MCF 10A (cell line): ENCODE measurements at regions not wholly inside any gene's neighbourhood (a gene's known extent, or its start where the extent isn't known, plus 50 kb on each side); places are given as distances from the start of the nearest gene placed in this dataset.

Source experiments
- BruUV-seq: library from RNA; stranded (reverse); fragments of 400-500 nt; replicated peaks from 2 replicates; lab custom pipeline; 2021; lab: Mats Ljungman, UMichigan
- CTCF ChIA-PET: fragments of 300-600 bp; sonication (Branson Sonifier 250); formaldehyde crosslinking; extraction: SDS; loops from one replicate; lab custom pipeline; 2021; ENCODE audit warnings: antibody characterized with exemption, inconsistent platforms; lab: Yijun Ruan, JAX
- POLR2A ChIA-PET: fragments of 300-600, 350-650 bp; sonication (Branson Sonifier 250); formaldehyde crosslinking; extraction: SDS; loops from one replicate; lab custom pipeline; 2020; ENCODE audit warnings: antibody characterized with exemption, inconsistent platforms; lab: Yijun Ruan, JAX
- DNase-seq: peaks from one replicate; pipeline ENCODE4 v3.0.0-alpha.2; 2018; ENCODE audit not compliant: unreplicated experiment
- H3K27ac Mint-ChIP-seq: one replicate; pipeline ENCODE4 v1.8.0; 2022; ENCODE audit warnings: mild to moderate bottlenecking, low read depth, mixed read lengths; ENCODE audit not compliant: unreplicated experiment
- H3K27me3 Mint-ChIP-seq: one replicate; pipeline ENCODE4 v1.8.0; 2022; ENCODE audit warnings: mixed read lengths; ENCODE audit not compliant: insufficient read depth, unreplicated experiment
- H3K36me3 Mint-ChIP-seq: one replicate; pipeline ENCODE4 v1.8.0; 2022; ENCODE audit warnings: mild to moderate bottlenecking, moderate library complexity, mixed read lengths; ENCODE audit not compliant: insufficient read depth, unreplicated experiment
- H3K4me1 Mint-ChIP-seq: one replicate; pipeline ENCODE4 v1.8.0; 2022; ENCODE audit warnings: mixed read lengths; ENCODE audit not compliant: insufficient read depth, unreplicated experiment
- H3K4me3 Mint-ChIP-seq: one replicate; pipeline ENCODE4 v1.8.0; 2022; ENCODE audit warnings: mild to moderate bottlenecking, moderate library complexity, mixed read lengths; ENCODE audit not compliant: unreplicated experiment
- H3K9me3 Mint-ChIP-seq: one replicate; pipeline ENCODE4 v1.8.0; 2022; ENCODE audit warnings: mixed read lengths; ENCODE audit not compliant: unreplicated experiment
- CTCF ChIP-seq: fragments of 200-600 bp; IDR thresholded peaks from one replicate; pipeline ENCODE4 v1.8.0; 2022; ENCODE audit warnings: antibody characterized with exemption, mild to moderate bottlenecking; ENCODE audit not compliant: unreplicated experiment
- intact Hi-C: fragments of 100-400 bp; cut with micrococcal nuclease; formaldehyde crosslinking; loops from 2 replicates; pipeline ENCODE4 v1.14.1; 2022

- H3K27me3 Mint-ChIP-seq: no peaks in the 10 kb centered on the region
- no peak for TF ChIP-seq CTCF
- H3K36me3 Mint-ChIP-seq: no peaks in the 10 kb centered on the region
- no peaks in the 10 kb centered on the region for H3K4me1 Mint-ChIP-seq
- POLR2A ChIA-PET: no interaction called here
- no peaks in the 10 kb centered on the region for H3K9me3 Mint-ChIP-seq
- CTCF ChIA-PET: interaction anchor here (0.6 kb wide), 2 partner anchors 70 to 1174 kb away, joined by 3 read pairs; no protein-coding TSS in a partner anchor
- no TSS peak for BruUV-seq
- no peak for DNase-seq
- H3K27ac Mint-ChIP-seq: no peak overlapping the region
- intact Hi-C loops: no loop called here
- H3K4me3 Mint-ChIP-seq: no peak overlapping the region
These were observed 109.6 kb upstream of the GIMD1 start for GRCh38 chr4:106478152-106478551.

GRCh38 chr4:106476741-106477140, 108.2 kb upstream of the GIMD1 start:
- no peak overlapping the region for H3K4me3 Mint-ChIP-seq
- ChIA-PET POLR2A (no interaction called here), CTCF (no interaction called here)
- intact Hi-C loops: no loop called here
- BruUV-seq: no TSS peak
- no peak for DNase-seq
- peaks cover 8% of the 10 kb centered on the region for H3K9me3 Mint-ChIP-seq
- no peak for TF ChIP-seq CTCF
- no peaks in the 10 kb centered on the region for H3K36me3 Mint-ChIP-seq
- no peak overlapping the region for H3K27ac Mint-ChIP-seq
- no peaks in the 10 kb centered on the region for H3K4me1 Mint-ChIP-seq
- no peaks in the 10 kb centered on the region for H3K27me3 Mint-ChIP-seq

- DNase-seq: no peak
- no peak overlapping the region for H3K27ac Mint-ChIP-seq
- ChIA-PET POLR2A (no interaction called here), CTCF (interaction anchor here (0.6 kb wide), 2 partner anchors 74 to 112 kb away, joined by 3 read pairs; no protein-coding TSS in a partner anchor)
- H3K36me3 Mint-ChIP-seq: no peaks in the 10 kb centered on the region
- no peak overlapping the region for H3K4me3 Mint-ChIP-seq
- peaks cover 15% of the 10 kb centered on the region for H3K9me3 Mint-ChIP-seq
- TF ChIP-seq CTCF: no peak
- no peaks in the 10 kb centered on the region for H3K4me1 Mint-ChIP-seq
- BruUV-seq: no TSS peak
- no peaks in the 10 kb centered on the region for H3K27me3 Mint-ChIP-seq
- intact Hi-C loops: no loop called here
These were observed 104.9 kb upstream of the GIMD1 start for GRCh38 chr4:106473515-106473914.

GRCh38 chr4:106471151-106471550, 102.6 kb upstream of the GIMD1 start:
- Mint-ChIP-seq H3K4me3 (no peak overlapping the region), H3K27ac (no peak overlapping the region), H3K27me3 (no peaks in the 10 kb centered on the region), H3K4me1 (no peaks in the 10 kb centered on the region), H3K36me3 (no peaks in the 10 kb centered on the region), H3K9me3 (peaks cover 15% of the 10 kb centered on the region)
- ChIA-PET CTCF (interaction anchor here (0.6 to 0.7 kb wide), 2 partner anchors 12 to 1292 kb away, joined by 3 read pairs; no protein-coding TSS in a partner anchor), POLR2A (no interaction called here)
- intact Hi-C loops: no loop called here
- BruUV-seq: no TSS peak
- TF ChIP-seq CTCF: no peak
- no peak for DNase-seq
